C4-2B (cell line): ENCODE measurements at regions not wholly inside any gene's neighbourhood (a gene's known extent, or its start where the extent isn't known, plus 50 kb on each side); places are given as distances from the start of the nearest gene placed in this dataset.

ENCODE experiments used
- CTCF ChIP-seq: fragments of 450-650 bp; conservative IDR thresholded peaks from 2 replicates; pipeline ENCODE4 v1.5.1; 2017; ENCODE audit warnings: mild to moderate bottlenecking
- ZFX ChIP-seq: fragments of 450-650 bp; IDR thresholded peaks from 2 replicates; pipeline ENCODE4 v1.6.1; 2017

- no peak for TF ChIP-seq CTCF
- no peak for TF ChIP-seq ZFX
These were observed 141.3 kb downstream of the ANXA5 start for GRCh38 chr4:121555315-121556107.
